ENCODE measurements at regions not wholly inside any gene's neighbourhood (a gene's known extent, or its start where the extent isn't known, plus 50 kb on each side); places are given as distances from the start of the nearest gene placed in this dataset.

DNA sequence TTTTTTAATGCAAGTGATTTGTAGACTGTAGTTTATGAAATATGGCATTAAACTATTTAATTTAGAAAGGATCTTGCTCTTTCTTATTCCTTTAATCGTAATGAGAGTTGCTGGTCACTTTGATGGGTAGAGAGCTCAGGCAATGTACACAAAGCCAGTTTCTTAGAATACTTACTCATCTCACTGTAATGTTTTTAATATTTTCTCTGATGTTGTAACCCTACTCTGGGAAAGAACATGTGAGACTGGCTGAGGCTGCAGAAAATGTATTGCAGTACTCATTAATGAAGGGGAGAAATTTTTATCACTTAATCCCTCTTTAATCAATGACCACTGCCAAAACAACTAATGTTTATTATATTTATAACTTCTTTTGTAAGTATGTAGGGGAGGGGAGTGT is 479.4 kb upstream of the KCNMB2 start:
- no peak for DNase-seq (ENCODE audit: low read depth in 2 of 2)

DNA sequence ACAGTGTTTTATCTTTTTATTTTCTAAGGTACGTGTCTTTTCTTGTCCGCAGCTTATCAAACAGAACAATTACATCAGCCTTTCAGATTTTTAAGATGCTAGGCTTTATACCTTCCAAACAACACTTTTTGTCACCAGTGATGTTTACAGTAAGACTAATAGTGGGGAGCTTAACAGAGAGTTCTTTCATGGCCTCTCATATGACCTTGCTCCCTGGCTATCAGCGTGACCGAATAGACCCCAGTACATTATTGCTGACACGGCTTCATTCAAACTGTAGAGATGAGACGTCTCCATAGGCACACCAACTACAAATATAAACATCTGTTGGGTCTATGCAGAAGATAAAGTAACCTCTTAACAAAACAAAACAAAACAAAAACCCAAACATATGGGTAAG is 477.6 kb upstream of the KCNMB2 start:
- no peak for DNase-seq (ENCODE audit: low read depth in 2 of 2)

DNA sequence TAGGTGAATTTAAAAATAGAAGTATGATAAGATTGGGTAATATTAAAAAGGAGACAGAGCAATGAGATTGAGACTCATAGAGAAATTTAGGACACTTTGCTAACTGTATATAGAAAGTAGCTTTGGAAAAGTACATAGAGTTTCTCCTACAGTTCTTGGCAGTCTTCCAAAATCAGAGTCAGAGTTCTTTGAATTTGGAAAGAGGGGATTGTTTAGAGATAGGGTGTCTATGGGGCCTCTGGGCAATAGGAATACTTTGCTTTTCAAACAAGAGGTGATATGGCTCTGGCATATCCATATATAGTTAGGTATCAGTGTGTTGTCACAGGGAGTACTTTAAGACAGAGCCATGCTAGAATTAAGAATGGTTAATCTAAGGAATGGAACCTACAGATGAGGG is 477.1 kb upstream of the KCNMB2 start:
- DNase-seq (ENCODE audit: low read depth in 2 of 2) = no peak

DNA sequence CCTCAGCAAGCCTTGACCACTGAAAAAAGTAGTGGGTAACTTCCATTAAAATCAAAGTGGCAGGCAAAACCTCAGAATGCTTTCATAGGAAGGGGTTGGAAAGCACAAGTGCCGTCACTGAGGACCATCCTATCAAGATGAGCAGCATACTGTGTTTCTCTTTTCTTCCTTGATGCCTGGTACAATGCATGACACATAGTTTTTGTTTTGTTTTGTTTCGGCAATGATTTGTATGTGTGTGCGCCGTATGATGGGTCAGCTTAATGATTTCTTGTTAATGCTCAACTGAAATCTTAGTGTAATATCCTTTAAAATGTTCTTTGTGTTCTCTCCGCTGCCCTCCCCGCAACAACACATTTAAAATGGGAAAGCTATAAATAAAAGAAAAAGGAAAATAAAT is 476.4 kb upstream of the KCNMB2 start:
- DNase-seq (ENCODE audit: low read depth in 2 of 2) = no peak

DNA sequence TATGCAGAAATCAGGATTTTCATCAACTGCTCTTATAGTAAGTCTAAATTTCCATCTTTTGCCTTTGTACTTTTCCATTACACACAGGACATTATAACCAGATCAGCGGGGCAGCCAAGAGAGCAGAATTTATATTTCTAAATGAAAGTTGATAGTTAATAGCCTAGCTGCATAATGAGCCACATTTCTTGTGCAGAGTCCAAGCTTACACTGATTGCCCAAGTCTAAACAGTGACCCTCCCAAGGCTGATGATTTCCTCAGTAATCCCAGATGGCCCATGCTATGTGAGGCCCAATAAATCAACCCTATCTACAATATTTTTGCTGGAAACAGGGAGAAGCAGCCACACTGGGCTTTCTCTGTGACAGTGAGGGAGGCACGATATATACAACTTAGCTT is 475.8 kb upstream of the KCNMB2 start:
- no peak for DNase-seq (ENCODE audit: low read depth in 2 of 2)

DNA sequence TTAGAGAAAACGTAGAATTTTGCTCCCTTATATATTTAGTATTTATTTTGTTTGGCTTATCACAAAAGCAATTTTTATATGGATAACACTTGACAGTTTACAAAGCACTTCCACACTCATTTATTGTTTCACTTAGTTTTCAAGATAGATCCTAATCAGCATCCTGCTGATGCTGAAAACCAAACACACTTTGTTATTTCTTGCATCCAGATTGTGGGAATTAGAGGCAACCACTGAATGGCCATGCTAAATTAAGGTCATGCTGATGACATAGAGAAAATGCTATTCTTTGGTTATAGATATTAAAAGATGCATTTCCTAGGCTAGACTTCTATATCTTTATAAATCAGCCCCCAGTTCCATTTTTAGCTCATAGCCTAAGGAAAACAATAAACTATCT is 474.1 kb upstream of the KCNMB2 start:
- DNase-seq (ENCODE audit: low read depth in 2 of 2) = no peak

DNA sequence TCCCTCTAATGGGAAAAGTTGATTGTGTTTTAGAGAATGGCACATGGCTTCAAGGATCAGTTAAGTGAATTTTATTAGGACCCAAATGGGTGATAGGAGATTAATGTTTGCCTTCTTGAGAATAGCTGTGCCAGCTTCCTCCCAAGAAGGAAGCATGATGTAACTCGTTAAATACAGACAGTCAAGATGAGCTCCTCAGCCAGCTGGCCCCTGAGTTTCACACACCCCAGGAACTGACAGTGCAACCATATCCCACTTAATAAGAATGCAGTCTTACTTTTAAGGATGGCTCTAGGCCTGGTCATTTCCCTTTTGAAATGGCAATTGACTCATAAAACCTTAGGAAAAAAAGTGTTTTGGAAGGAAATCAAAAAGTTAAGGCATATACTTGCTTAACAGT is 472.8 kb upstream of the KCNMB2 start:
- no peak for DNase-seq (ENCODE audit: low read depth in 2 of 2)

DNA sequence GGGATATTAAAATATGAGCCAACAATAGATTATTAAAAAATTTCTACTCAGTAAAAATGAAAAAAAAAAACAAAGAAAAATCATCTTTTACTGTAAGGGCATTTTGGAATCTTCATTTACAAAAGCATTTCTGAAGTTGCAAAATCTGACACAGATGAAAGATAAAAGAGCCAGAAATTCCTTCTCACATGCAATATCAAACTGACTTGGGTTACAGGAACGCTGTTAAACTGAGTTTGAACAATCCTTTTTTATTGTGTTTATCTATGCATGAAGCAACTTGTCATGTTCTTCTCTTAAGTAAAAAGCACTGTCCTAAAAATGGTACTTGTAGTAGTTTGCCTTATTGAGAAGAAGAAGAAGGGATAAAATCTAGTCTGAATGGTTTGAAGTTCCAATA is 468.5 kb upstream of the KCNMB2 start:
- no peak for DNase-seq (ENCODE audit: low read depth in 2 of 2)

DNA sequence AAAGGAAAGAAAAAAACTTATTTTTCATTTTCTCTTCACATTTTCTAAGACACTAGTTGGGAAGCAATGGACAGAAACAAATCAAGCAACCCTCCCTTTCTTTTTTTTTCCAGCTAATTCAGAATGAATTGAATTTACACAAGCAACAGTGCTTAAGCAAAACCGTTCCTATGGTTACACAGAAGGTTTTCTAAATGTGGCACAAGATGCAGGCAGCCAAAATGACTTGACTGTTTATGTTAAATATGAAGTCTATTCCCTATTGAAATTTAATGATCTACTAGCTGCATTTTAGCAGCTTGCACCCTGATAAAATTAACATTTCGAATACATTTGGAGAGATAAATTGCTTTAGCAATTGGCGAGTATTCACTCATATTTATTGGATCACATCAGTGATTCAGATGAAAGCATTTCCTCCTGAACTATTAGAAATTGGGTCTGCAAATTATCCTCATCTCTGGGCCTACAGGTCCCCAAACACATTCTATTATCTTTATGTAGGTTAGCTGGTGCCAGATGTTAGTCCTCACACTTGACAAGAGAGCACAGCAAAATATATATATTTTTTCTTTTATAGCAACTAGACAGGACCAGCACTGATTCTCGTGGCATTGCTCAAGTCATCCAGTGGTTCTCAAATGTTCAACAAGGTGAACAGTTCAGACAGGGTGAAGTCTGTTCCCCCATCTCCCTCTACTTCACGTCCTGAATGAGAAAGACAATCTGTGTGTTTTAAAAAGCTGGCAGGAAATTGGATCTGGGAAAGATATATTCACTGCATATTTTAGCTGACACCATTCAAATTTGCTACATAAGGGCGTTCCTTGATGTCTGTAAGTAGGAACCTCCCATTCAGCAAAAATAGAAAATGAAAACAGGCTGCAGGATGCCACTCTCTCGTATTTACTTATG is 463.6 kb upstream of the KCNMB2 start:
- DNase-seq (ENCODE audit: low read depth in 2 of 2) = no peak

DNA sequence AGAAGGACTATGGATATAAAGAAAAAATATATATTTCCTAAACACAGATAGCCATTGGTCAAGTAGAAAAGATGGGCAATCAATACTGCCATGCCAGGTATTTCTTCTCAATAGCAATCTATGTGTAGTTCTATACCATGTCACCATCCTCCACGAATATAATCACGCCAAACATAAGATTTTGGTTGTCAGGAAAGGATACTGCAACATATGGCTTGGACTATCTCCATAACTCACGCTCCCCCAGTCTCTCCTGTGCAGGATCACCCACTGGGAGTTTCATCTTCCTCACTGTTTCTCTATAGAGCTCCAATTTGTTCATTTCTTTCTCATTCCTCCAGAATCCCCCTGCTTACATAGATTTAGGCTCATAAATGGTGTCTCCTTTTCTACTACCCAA is 462.9 kb upstream of the KCNMB2 start:
- no peak for DNase-seq (ENCODE audit: low read depth in 2 of 2)

DNA sequence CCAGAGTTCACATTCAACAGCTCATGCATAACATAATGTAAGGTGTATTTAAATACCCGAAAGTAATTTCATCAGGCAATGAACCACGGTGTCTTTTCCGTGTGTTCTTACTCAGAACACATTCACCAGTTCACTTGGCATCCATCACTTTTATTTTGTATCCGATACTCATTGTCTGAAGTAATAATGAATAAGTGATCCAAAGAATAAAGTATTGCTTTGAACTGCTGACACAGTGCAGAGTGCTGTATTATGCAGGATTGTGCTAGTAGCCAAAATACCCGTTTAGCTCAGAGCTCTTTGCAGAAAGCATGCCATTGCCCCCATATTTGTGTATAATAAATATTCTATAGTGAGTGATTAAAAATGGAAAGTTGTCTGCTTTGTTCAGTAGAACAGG is 460.9 kb upstream of the KCNMB2 start:
- DNase-seq (ENCODE audit: low read depth in 2 of 2) = no peak

DNA sequence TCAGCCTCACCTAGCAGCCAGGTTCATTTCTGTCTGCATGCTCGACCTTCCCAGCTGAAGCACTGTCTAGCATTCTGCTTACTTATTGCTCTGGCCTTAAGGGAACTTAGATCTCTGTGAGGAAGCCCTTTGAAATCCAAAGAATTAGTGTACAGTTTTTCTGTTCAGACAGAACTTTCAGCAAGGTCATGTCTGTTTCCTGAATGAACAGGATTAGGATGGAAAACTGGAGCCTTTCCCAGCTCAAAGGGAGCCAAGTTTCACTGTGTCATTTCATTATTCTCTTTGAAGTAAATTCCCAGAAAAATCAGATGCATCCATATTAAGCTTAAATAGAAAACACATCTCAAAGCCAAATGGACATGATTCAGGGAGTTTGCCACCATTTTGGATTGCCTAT is 457.3 kb upstream of the KCNMB2 start:
- no peak for DNase-seq (ENCODE audit: low read depth in 2 of 2)

DNA sequence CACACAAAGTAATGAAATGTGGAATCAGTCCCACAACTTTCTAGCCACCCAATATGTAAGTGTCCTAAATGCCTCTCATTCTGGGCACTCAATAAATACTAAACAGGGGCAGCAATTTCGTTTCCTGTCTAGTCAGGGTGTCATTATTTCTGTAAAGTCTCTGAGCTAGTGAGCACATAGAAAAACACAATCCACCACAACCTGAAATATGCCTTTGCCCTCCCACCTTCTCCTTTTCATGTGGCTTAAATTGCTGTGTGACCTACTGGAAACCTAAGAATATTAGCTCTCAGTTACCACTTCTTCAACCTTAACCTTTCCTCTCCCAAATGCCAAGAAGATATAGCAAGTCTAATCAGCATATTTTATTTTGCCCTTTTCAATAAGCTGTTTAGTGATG is 456.3 kb upstream of the KCNMB2 start:
- DNase-seq (ENCODE audit: low read depth in 2 of 2) = no peak

DNA sequence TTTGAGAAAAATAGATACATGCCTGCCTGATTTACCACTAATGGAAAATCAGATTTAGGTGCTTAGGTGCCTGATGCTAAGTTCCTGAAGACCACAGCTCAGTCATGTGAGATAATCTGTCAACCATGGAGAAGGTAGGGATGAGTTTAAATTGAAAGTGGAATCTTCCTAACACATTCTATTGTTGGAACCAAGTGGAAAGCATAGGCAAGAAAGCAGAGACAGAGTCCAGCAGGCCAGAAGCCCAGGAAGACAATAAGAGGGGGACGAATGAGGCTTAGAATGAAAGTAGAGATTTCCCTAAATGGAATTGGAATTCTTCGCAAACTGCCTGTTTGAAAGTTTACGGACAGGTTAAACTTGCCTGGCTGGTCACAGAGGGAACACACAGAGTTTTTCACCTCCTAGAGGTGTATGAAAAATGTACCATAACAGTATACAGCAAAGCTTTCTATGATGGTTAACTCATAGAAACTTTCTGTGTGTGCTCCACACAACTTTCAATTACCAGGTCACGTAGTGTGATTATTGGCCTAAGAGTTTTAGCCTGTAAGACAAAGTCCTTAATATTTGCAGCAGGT is 453.8 kb upstream of the KCNMB2 start:
- no peak for DNase-seq (ENCODE audit: low read depth in 2 of 2)

DNA sequence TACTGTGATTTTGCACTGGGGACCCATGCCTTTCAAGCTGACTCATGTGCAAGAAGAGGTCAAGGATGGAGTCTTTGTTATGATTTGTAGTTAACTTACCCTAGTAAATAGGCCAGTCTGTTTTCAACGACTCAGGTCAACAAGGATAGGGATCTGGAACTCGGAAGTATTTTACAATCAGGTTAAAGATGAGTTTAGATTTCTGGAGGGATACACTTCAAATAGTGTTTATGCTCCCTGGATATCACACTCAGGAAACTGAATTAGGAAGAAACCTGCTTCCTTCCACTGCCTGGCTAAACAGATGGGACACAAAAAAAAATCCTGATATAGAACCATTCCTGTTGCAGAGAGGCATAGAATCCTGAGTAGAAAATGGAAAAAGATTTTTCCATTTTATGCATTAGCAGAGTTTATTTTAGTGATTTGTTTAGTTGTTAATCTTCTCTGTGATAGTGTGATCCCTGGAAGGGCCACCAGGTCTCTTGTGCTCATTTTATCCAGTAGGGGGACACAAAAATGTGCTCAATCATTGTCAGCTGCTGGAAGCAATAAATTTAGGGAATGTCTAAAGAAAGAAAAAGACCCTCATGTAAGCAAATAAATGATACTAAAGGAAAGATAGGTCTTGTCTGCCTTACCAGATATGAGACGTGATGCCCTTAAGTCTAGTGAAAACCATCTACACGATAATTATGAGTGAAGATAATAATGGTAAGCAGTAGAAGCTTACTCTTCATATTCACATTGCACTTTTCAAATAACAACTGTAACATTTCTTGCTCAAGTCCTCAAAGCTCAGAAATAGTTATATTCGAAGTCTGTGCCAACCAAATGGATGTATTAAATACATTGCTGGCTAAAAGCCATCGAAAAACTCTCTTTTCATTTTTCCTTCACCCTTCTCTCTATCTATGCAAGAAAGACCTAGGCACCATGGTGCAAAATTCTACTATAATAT is 452.1 kb upstream of the KCNMB2 start:
- no peak for DNase-seq (ENCODE audit: low read depth in 2 of 2)

DNA sequence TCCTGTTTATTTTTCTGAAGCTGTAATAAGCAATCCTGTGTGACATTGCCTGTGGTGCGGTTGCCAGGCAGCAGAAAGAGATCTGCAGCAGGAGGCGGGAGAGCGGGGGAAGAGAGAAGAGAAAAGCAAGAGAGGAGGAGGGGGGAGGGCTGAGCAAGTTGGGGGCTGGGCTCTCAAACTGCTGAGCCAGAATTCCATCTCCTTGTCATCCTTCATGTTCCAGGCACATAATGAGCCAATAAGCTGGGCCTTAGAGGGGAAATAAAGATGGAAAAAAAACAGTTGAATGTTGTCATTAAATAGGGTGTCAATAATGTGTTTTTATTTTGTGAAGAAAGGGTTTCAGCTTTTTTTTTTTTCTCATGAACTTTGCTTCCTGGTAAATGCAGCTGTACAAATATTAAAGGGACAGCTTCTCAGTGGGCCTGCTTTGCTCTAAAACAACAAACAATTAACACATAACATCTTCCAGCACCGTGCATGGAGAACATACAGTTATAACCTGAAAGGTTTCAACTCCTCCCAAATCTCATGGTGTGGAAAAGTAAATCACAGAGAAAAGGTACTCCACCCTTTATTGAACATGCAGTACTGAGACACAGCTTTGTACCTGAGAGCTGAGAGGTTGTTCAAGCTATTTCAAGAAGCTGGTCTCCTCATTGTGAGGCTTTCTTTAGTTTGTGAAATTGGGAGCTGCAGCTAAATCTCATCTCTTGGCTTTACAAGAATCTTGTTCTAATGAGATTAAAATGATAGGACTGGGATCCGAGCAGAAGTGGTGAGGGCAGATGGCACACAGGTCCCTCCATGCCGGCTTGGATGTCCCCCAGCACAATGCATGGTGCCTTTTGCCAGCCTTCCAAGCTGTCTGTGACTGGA is 451.1 kb upstream of the KCNMB2 start:
- peak in 1 of 2 donors; percentile 4 for DNase-seq (ENCODE audit: low read depth in 2 of 2)

DNA sequence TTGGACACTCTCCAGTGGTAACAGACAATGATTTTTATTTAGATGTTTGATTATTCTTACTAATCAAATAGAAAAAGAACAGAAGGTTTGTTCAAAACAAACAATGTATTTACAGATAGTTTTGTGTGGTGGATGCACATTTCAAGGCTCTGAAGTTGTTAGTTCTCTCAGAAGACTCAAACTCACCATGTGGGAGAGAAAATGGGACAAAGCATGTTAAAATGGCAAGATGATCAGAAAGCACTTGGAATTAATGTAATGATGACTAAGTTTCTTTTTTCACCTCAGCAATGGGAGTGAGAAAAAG is 450.5 kb upstream of the KCNMB2 start:
- DNase-seq (ENCODE audit: low read depth in 2 of 2) = no peak

DNA sequence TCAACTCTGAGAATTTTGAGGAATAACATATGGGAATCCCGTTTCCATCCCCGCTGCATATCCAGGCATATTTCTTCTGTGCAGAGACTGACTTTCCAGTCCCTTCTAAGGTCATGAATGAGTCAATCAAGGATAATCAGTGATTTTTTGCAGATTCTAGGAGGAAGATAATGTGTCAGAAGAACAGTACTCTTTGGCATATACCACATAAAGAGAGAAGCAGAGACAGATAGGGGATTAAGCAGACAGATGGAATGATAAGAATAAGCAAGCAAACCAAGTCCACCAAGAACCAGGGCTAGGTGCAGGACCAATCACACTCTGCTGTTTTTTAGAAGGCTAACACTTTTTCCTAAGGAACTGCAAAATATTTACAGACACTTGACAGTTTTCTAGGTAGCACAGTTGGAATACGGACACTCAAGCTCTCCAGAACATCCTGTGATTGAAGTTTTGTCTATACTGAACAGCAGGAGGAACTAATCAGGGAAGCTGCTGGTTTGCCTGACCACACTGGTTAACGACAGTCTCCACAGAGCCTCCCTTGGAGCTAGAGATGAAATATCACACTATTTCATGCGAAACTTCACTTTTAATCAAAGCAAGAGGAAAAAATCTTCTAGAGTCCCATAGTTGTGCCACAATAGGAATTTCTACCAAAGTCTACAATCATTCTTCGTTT is 450.0 kb upstream of the KCNMB2 start:
- no peak for DNase-seq (ENCODE audit: low read depth in 2 of 2)

DNA sequence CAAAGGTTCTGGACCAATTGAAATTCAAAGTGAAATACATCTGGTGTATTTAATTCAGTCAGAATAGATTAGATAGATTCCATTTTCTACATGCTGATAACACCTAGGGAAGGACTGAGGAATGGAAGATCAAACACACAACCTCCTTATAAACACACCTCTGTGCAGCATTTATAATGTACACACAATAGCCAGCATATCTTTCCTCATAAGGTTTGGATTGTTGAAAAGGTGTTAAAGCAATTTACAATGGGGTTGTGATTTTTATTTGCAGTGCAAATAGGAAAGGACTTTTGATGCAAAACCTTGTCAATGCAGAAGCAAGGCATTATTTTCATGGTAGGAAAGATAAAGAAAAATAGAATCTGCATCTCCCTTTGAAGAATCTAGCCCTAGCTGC is 448.9 kb upstream of the KCNMB2 start:
- no peak for DNase-seq (ENCODE audit: low read depth in 2 of 2)

DNA sequence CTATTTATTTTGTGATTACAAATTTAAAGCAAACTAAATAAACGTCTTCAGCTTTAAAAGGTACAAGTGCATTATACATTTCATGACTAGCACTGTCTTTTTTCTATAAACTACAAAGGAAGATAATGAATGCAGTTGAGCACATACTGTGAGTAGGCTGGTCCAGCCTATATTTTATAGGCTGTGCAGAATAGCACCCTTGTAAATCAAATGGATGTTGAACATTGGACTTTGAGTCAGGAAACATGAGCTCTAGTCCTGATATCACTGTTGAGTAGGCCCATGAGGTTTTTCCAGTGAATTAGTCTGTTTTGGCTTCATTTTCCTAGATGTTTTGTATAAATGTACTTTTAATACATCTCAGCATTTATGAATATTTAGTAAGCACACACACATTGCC is 447.3 kb upstream of the KCNMB2 start:
- DNase-seq (ENCODE audit: low read depth in 2 of 2) = no peak

DNA sequence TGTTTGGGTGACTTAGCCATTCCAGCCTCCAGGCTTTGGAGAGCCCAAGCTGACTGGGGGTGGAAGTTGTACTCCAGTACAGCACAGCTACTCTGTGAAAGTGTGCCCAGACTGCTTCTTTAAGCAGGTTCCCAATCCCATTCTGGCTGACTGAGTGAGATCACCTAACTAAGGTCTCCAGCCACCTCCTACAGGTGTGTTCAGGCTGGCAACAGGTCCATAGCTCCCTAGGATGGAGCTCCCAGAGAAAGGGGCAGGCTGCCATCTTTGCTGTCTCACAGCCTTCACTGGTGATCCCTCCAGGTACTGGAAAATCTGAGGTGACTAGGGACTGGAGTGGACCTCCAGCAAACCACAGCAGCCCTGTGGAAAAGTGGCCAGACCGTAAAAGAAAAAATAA is 445.3 kb upstream of the KCNMB2 start:
- no peak for DNase-seq (ENCODE audit: low read depth in 2 of 2)

All from stimulated activated CD4-positive, alpha-beta T cell treated with anti-CD3 and anti-CD28 coated beads, Interleukin-1b, Interleukin-23, amount 100 ng/mL, for 1 hour (primary cell).